OCI-LY3 (cell line): ENCODE measurements at regions not wholly inside any gene's neighbourhood (a gene's known extent, or its start where the extent isn't known, plus 50 kb on each side); places are given as distances from the start of the nearest gene placed in this dataset.

ENCODE experiments used
- H2AFZ ChIP-seq: fragments of 200-600, 300-600 bp; shearing (Covaris generic); 2 replicates; pipeline ENCODE4 v1.6.0; 2014; ENCODE audit warnings: antibody characterized with exemption, low read depth, low read length
- H3K27ac ChIP-seq: fragments of 200-600, 300-600 bp; sonication (generic); 2 replicates; pipeline ENCODE4 v1.5.1; 2014; ENCODE audit warnings: mild to moderate bottlenecking, low read length, moderate library complexity, mixed read lengths
- H3K27me3 ChIP-seq: fragments of 200-600, 300-600 bp; sonication (generic); 2 replicates; pipeline ENCODE4 v1.6.1; 2014; ENCODE audit warnings: low read depth, low read length, mixed read lengths
- H3K36me3 ChIP-seq: fragments of 200-600, 300-600 bp; sonication (generic); replicated peaks from 2 replicates; pipeline ENCODE3; 2014; ENCODE audit warnings: low read depth, low read length, mixed read lengths
- H3K4me1 ChIP-seq: fragments of 300-600, 200-600 bp; sonication (generic); 2 replicates; pipeline ENCODE4 v1.6.1; 2014; ENCODE audit warnings: low read length, mixed read lengths
- H3K4me2 ChIP-seq: fragments of 200-600, 300-600 bp; sonication (generic); 2 replicates; pipeline ENCODE4 v1.6.1; 2014; ENCODE audit warnings: low read length, mixed read lengths
- H3K4me3 ChIP-seq: fragments of 300-600, 200-600 bp; sonication (generic); 2 replicates; pipeline ENCODE4 v1.5.1; 2014; ENCODE audit warnings: antibody characterized with exemption, mild to moderate bottlenecking, low read length, moderate library complexity
- H3K79me2 ChIP-seq: fragments of 300-600, 200-600 bp; shearing (Covaris generic); 2 replicates; pipeline ENCODE4 v1.6.1; 2014; ENCODE audit warnings: mild to moderate bottlenecking, low read length, mixed read lengths
- H3K9ac ChIP-seq: fragments of 300-600, 200-600 bp; shearing (Covaris generic); 2 replicates; pipeline ENCODE4 v1.6.0; 2014; ENCODE audit warnings: mild to moderate bottlenecking, low read length, moderate library complexity
- H3K9me3 ChIP-seq: fragments of 200-600, 300-600 bp; shearing (Covaris generic); 2 replicates; pipeline ENCODE4 v1.6.1; 2014; ENCODE audit warnings: low read length, mixed read lengths; ENCODE audit not compliant: insufficient read depth
- H4K20me1 ChIP-seq: fragments of 200-600, 300-600 bp; sonication (generic); 2 replicates; pipeline ENCODE4 v1.6.1; 2016; ENCODE audit warnings: low read length, mixed read lengths; ENCODE audit not compliant: insufficient read depth
- EZH2phosphoT487 ChIP-seq: fragments of 200-600 bp; shearing (Covaris generic); IDR thresholded peaks from 2 replicates; pipeline ENCODE4 v1.6.1; 2018; ENCODE audit warnings: antibody characterized with exemption, mixed run types, low read depth
- TF ChIP-seq, protein P1 (sequence below): fragments of 200-600, 300-600 bp; sonication (generic); IDR thresholded peaks from 2 replicates; pipeline ENCODE4 v1.5.1; 2014; ENCODE audit warnings: antibody characterized with exemption, low read length, low read depth

DNA sequence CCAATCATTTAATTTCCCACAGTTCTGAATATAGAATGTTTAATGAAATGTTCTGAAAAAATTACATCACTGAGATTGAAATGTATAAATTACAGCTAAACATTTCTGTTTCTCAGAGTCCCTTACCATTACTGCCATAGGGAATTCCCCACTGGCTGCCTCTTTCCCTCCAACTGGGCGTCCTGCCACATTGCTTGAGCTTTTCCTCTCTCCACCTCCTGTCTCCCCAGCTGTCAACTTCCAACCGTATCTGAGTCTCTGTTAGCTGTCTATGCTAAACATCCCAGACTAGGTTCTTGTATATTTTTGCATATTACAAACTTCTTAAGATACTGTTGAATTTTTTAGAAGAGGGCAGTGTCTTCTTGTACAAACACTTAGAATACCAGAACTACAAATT is 407.3 kb upstream of the SLIT2 start:
- Histone ChIP-seq H2AFZ (no peak overlapping the region), H4K20me1 (no peaks in the 10 kb centered on the region), H3K27ac (no peak overlapping the region), H3K4me2 (no peak overlapping the region), H3K9ac (no peak overlapping the region), H3K9me3 (no peaks in the 10 kb centered on the region), H3K4me3 (no peak overlapping the region), H3K36me3 (no peaks in the 10 kb centered on the region), H3K79me2 (no peaks in the 10 kb centered on the region), H3K27me3 (no peaks in the 10 kb centered on the region), H3K4me1 (no peaks in the 10 kb centered on the region)
- TF ChIP-seq EZH2phosphoT487 = no peak
- TF ChIP-seq, protein P1, sequence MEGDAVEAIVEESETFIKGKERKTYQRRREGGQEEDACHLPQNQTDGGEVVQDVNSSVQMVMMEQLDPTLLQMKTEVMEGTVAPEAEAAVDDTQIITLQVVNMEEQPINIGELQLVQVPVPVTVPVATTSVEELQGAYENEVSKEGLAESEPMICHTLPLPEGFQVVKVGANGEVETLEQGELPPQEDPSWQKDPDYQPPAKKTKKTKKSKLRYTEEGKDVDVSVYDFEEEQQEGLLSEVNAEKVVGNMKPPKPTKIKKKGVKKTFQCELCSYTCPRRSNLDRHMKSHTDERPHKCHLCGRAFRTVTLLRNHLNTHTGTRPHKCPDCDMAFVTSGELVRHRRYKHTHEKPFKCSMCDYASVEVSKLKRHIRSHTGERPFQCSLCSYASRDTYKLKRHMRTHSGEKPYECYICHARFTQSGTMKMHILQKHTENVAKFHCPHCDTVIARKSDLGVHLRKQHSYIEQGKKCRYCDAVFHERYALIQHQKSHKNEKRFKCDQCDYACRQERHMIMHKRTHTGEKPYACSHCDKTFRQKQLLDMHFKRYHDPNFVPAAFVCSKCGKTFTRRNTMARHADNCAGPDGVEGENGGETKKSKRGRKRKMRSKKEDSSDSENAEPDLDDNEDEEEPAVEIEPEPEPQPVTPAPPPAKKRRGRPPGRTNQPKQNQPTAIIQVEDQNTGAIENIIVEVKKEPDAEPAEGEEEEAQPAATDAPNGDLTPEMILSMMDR = no peak

DNA sequence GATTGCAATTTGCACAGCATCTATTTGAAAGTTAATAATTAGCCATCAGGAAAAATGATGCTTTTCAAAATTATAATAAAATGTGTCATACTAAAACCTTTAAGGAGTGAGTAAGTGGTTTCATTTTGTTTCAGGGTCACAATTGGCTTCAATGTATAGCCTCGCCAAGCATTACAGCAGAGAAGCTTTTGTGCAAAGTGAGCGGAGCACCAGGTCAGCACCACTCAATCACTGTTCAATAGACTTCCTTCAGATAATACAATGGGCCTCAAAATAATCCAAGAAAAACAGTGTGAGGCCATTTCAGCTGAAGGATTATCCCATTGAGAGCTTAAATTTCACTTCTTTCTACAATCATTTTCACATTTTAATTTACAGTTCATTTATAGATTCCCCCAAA is 409.2 kb upstream of the SLIT2 start:
- no peaks in the 10 kb centered on the region for H3K79me2 ChIP-seq
- no peaks in the 10 kb centered on the region for H3K9me3 ChIP-seq
- H3K9ac ChIP-seq = no peak overlapping the region
- H4K20me1 ChIP-seq = no peaks in the 10 kb centered on the region
- no peak overlapping the region for H2AFZ ChIP-seq
- no peaks in the 10 kb centered on the region for H3K4me1 ChIP-seq
- H3K27me3 ChIP-seq = no peaks in the 10 kb centered on the region
- TF ChIP-seq EZH2phosphoT487 = no peak
- TF ChIP-seq, protein P1 = no peak
- no peak overlapping the region for H3K4me3 ChIP-seq
- no peaks in the 10 kb centered on the region for H3K36me3 ChIP-seq
- H3K4me2 ChIP-seq = no peak overlapping the region
- no peak overlapping the region for H3K27ac ChIP-seq

DNA sequence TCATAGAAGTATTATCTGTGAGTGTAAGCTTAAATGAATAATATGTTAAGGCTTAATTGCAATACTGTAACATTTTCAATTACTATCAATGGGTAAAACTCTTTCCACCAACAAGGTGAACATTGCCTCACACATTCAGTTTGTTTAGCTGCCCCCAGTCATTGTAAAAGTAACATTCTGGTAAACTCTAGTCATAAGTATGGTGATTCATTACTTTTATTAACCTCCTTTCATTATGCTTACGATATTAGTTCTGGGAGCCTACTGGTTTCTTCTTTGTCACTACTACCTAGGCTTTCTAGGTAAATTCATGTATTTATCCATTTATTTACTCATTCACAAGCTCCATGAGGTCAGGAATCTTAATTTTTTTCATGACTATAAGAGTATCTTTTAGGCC is 412.8 kb upstream of the SLIT2 start:
- H3K4me3 ChIP-seq = no peak overlapping the region
- no peaks in the 10 kb centered on the region for H3K4me1 ChIP-seq
- TF ChIP-seq, protein P1 = no peak
- no peak for TF ChIP-seq EZH2phosphoT487
- no peaks in the 10 kb centered on the region for H3K27me3 ChIP-seq
- H3K79me2 ChIP-seq = no peaks in the 10 kb centered on the region
- H3K27ac ChIP-seq = no peak overlapping the region
- H3K36me3 ChIP-seq = no peaks in the 10 kb centered on the region
- no peaks in the 10 kb centered on the region for H3K9me3 ChIP-seq
- H4K20me1 ChIP-seq = no peaks in the 10 kb centered on the region
- H3K4me2 ChIP-seq = no peak overlapping the region
- H2AFZ ChIP-seq = no peak overlapping the region
- H3K9ac ChIP-seq = no peak overlapping the region

DNA sequence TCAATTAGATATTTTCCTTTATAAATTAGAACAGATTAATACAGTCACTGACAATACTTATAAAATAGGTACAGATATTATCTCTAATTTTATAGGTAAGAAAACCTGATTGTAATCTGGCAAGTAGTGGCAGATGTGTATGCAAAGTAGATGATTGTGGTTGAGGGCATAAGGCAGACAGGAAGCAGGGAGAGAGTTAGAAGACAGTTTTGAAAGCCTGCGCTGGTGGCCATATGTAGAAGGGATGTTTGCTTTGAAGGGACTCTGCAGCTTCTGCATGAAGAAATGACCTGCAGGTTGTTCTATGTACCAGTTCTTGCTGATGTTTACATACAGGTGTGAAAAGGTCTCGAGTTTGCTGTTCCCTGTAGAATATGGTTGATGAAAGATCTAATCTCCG is 416.3 kb upstream of the SLIT2 start:
- TF ChIP-seq EZH2phosphoT487 = no peak
- TF ChIP-seq, protein P1 = no peak
- no peaks in the 10 kb centered on the region for H3K9me3 ChIP-seq
- no peak overlapping the region for H3K4me3 ChIP-seq

More for the DNA sequence above, 416.3 kb upstream of the SLIT2 start:
- no peaks in the 10 kb centered on the region for H3K27me3 ChIP-seq
- no peak overlapping the region for H3K9ac ChIP-seq
- no peak overlapping the region for H3K4me2 ChIP-seq
- no peaks in the 10 kb centered on the region for H4K20me1 ChIP-seq
- no peaks in the 10 kb centered on the region for H3K36me3 ChIP-seq
- H3K79me2 ChIP-seq = no peaks in the 10 kb centered on the region
- H2AFZ ChIP-seq = no peak overlapping the region
- no peaks in the 10 kb centered on the region for H3K4me1 ChIP-seq
- no peak overlapping the region for H3K27ac ChIP-seq
